PC-3 (cell line): ENCODE measurements at regions not wholly inside any gene's neighbourhood (a gene's known extent, or its start where the extent isn't known, plus 50 kb on each side); places are given as distances from the start of the nearest gene placed in this dataset.

Experiments used
- CTCF ChIP-seq: fragments of 300-600 bp; sonication (generic); conservative IDR thresholded peaks from 2 replicates; pipeline ENCODE4 v1.5.1; 2017; ENCODE audit warnings: antibody characterized with exemption, low read depth, mild to moderate bottlenecking, low read length
- EZH2 ChIP-seq: fragments of 300-600 bp; sonication (generic); IDR thresholded peaks from one replicate; pipeline ENCODE4 v1.6.1; 2017; ENCODE audit warnings: antibody characterized with exemption, mild to moderate bottlenecking, low read length; ENCODE audit not compliant: unreplicated experiment
- EZH2phosphoT487 ChIP-seq: fragments of 300-600 bp; sonication (generic); IDR thresholded peaks from 2 replicates; pipeline ENCODE4 v1.6.1; 2018; ENCODE audit warnings: mild to moderate bottlenecking, antibody characterized with exemption, low read length, borderline replicate concordance

GRCh38 chr4:177008836-177009501 is 216.2 kb upstream of the VEGFC start:
- TF ChIP-seq EZH2 (no peak), CTCF (no peak), EZH2phosphoT487 (no peak)
